Upper lobe of left lung (tissue), 4 donors: ENCODE measurements at regions not wholly inside any gene's neighbourhood (a gene's known extent, or its start where the extent isn't known, plus 50 kb on each side); places are given as distances from the start of the nearest gene placed in this dataset.

Experiments used
- CTCF ChIP-seq, 6 experiments: fragments of 450-650 bp in 4 of 6; fragments of 200-600 bp in 2 of 6; sonication (generic) in 2 of 6; IDR thresholded peaks; one replicate each; pipeline ENCODE4 v1.5.1; 2016 to 2019; ENCODE audit warnings: antibody characterized with exemption in 6 of 6
- EP300 ChIP-seq, 4 donors: sonication (generic); formaldehyde crosslinking; IDR thresholded peaks; one replicate each; pipeline ENCODE4 v1.5.1; 2017; ENCODE audit warnings: antibody characterized with exemption in 4 of 4, control low read depth in 2 of 4
- POLR2A ChIP-seq, 4 donors: fragments of 450-650 bp; IDR thresholded peaks; one replicate each; pipeline ENCODE4 v1.5.1; 2016 to 2017; ENCODE audit warnings: antibody characterized with exemption in 4 of 4, mild to moderate bottlenecking in 2 of 4

- TF ChIP-seq POLR2A (IDR thresholded peaks at IDR 0.05) (no peak), EP300 (IDR thresholded peaks at IDR 0.05) (no peak), CTCF (IDR thresholded peaks at IDR 0.05) (no peak)
Measured at GRCh38 chr13:26978081-26978860, 193.3 kb downstream of the USP12 start.
